GM18519 (cell line): ENCODE measurements at regions not wholly inside any gene's neighbourhood (a gene's known extent, or its start where the extent isn't known, plus 50 kb on each side); places are given as distances from the start of the nearest gene placed in this dataset.
"Not testable (repeated sequence)": the region's sequence is repeated elsewhere in the genome, so short reads cannot be mapped to it uniquely, and the experiment has no call there.

ENCODE experiments used
- ATAC-seq: cut with Tn5 transposase; IDR thresholded peaks from one replicate; pipeline ENCODE4 v1.9.1; 2021; ENCODE audit warnings: mild to moderate bottlenecking, moderate library complexity; ENCODE audit not compliant: unreplicated experiment, low FRiP score

DNA sequence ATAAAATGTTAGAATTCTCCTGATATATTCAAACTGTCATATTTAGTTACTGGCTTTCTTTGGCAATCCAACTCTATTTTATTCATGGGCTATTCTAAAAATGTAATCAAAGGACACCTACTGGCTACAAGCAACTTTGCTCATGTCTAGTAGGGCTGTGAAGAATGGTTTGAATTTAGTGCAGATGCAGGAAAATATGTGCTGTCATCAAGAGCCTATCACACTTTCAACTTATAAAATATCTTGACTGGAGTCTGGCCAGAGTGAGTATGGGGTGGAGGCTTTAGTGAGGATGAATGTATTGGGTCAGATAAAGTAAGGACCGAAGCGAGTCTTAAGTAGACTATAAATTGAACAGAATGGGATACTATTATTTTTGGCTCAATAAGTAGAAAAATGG lies 343.4 kb upstream of the SPRED2 start:
- no peak for ATAC-seq

DNA sequence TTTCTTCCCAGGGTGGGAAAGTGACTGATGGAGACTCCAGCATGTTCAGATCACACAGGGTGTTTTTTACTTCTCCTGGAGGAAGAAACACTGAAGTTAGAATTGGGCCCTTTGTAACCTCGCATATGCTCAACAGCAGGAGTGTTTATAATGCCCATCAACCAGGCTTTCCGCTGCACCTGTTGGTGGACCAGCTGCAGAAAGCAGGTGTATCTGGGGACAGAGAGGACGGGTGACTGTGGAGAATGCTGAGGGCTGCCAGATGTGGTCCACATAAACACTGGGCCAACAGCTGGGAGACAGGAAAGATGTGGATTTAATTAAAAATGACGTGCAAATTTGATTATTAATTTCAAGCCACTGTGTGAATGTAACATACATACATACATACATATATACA lies 335.5 kb upstream of the SPRED2 start:
- no peak for ATAC-seq

DNA sequence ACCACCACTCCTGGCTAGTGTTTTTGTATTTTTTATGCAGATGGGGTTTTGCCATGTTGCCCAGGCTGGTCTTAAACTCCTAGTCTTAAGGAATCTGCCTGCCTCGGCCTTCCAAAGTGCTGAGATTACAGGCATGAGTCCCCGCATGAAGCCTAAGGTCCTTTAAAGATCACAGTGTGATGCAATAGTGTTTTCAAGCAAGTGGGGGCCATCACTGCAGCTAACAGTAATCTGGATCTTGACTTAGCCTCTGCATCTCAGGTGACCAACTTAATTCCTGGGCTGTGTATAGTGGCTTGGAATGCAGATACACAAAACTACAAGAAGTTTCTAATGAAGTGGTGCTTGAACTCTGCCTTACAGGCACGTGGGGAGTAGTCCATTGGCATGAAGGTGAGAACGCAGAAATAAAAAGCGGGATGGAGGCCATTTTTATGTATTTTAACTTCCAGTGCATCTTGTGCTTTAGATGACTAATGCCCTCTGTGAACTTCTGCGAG lies 334.4 kb upstream of the SPRED2 start:
- ATAC-seq = no peak

DNA sequence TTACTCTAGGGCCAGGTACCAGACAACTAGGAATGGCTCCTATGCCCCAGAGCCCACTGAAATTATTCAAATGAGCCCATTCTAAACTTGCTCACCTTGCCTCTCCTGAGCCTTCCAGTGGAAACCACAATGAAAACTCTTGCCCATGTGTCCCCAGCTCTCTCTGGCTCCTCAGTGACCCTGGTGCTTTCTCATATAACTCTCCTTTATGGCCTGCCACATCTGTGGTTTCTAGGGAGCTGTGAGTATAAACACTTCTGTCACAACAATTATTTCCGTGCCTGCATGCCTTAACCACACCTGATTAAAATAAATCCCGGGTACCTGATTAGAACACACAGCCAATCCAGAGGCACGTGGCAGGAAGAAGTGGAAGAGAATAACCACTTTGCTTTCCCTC lies 333.0 kb upstream of the SPRED2 start:
- ATAC-seq = no peak

GRCh38 chr2:65762068-65762467 lies 329.7 kb upstream of the SPRED2 start:
- ATAC-seq = no peak

DNA sequence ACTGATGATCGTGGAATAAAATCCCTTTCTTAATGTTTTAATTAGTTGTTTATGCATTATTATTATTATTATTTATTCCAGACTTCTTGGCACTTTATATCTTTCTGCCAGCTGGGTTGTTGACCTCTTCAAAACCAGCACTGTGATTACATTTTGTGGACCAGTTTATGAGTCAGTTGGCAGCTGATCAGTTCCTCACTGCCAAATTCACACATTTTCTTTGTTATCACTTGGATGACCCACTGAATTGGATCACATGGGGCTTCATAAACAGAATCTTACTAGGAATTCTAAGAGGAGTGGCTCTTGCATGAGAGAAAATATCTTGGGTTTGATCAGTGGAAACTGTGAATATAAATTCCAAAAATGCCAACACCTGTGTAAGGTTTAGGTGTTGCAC lies 321.8 kb upstream of the SPRED2 start:
- no peak for ATAC-seq

DNA sequence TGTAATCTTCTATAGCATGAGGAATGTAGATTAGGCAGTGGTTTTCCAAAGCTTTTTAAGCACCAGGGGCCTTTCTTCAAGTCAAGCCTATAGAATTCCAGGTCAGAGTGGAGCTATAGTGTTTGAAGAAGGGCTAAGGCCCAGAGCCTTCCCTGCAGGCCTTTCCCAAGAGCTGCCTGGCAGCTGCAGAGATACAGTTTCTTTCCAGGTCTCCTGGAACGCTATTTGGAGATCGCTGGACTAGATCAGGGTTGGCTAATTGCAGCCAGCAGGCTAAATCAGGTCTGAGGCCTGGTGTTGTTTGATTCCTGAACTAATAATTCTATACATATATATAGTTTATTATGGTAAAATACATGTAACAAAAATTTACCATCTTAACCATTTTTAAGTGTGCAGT lies 319.0 kb upstream of the SPRED2 start:
- no peak for ATAC-seq

GRCh38 chr2:65749545-65749944 lies 317.1 kb upstream of the SPRED2 start:
- ATAC-seq = no peak

- not testable (repeated sequence) for ATAC-seq
These were observed 315.5 kb upstream of the SPRED2 start for GRCh38 chr2:65747875-65748274.

- ATAC-seq = no peak
These were observed 314.7 kb upstream of the SPRED2 start for GRCh38 chr2:65746931-65747675.

- no peak for ATAC-seq
These were observed 312.2 kb upstream of the SPRED2 start for GRCh38 chr2:65744477-65745200.

DNA sequence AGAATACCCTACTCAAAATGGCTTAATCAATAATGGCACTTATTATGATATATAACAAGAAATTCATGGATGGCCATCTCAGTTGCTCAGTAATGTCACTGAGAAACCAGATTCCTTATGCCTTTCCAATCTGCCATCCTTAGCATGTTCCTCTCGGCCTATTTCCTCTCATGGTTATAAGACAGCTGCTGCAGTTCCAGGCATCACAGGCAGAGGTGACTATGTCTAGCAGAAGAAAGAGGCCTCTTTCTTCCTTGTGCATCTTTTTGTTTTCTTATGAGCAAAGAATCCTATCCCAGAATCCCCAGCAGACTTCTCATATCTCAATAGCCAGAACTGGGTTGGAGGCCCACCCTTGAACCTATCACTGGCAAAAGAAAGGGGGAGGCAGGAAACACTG lies 310.6 kb upstream of the SPRED2 start:
- ATAC-seq = no peak

GRCh38 chr2:65739927-65740326 lies 307.5 kb upstream of the SPRED2 start:
- ATAC-seq = no peak

DNA sequence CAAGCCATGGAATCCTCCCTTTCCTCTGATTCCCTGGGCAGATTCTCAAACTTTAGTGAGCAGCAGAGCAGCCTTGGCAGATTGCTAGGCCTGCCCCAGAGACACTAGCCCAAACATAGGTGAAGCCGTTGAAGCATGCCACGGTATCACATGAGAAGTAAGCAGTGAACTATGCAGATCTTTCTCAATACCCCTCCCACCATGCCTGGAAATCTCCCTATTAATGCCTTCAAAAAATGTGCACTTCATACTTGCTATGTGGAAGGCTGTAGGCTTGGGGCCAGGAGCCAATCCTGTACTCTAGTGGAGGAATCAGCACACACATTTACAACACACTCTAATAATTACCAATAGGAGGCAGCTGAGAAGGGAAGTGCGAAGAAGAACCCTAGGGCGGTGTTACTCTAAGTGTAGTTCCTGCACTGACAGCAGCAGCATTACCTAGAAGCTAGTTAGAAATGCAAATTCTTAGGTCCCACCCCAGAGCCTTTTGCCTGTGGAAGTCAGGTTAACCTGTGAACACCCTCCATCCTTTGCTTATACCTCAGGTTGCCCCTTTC lies 305.1 kb upstream of the SPRED2 start:
- no peak for ATAC-seq

GRCh38 chr2:65731476-65731875 lies 299.1 kb upstream of the SPRED2 start:
- no peak for ATAC-seq

GRCh38 chr2:65730186-65730585 lies 297.8 kb upstream of the SPRED2 start:
- ATAC-seq = no peak

- no peak for ATAC-seq
These were observed 296.8 kb upstream of the SPRED2 start for GRCh38 chr2:65729246-65729645.

- ATAC-seq = no peak
These were observed 296.2 kb upstream of the SPRED2 start for GRCh38 chr2:65728477-65729180.

DNA sequence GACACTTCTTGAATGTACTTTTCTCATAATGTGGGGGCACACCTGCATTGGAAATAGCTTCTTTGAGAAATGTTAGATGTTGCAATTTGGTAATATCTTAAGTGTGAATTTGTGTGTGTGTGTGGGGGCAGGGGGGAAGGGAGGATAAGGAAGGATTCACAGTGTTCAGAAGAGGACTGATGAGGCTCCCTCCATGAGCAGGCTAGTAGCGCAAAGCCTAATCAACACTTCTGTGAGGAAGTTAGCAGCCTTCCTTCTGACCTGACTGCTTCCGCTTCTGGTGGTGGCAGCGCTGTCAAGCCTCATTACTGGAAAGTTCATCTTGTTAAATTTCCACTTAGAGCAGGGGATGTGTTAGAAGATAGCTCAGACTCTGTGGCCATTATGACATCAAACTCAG lies 295.4 kb upstream of the SPRED2 start:
- ATAC-seq = no peak

- no peak for ATAC-seq
These were observed 295.0 kb upstream of the SPRED2 start for GRCh38 chr2:65727381-65727780.

DNA sequence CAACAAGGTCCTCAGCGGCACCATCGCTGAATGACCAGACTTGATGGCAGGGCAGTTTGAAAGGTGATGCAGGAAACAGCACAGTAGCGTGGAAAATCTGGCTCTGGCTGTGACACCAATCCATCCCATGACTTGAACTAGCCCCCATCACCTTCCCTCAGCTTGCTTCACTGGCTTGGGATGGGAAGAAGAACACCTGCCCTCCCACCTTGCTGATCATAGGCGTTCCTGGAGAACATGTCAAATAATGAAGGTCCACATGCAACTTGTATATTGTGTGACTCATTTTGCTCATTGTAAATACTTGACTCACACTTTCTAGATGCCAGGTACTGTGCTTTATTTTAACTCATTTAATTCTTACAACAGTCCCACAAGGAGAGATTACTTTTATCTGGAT lies 292.4 kb upstream of the SPRED2 start:
- no peak for ATAC-seq
